ENCODE measurements at regions not wholly inside any gene's neighbourhood (a gene's known extent, or its start where the extent isn't known, plus 50 kb on each side); places are given as distances from the start of the nearest gene placed in this dataset.

GRCh38 chr4:163017135-163017534 lies 149.6 kb downstream of the NAF1 start:
- no peak for TF ChIP-seq POLR2A (IDR thresholded peaks at IDR 0.05)
- TF ChIP-seq CTCF (IDR thresholded peaks at IDR 0.05): no peak
- no peak for TF ChIP-seq POLR2AphosphoS5 (IDR thresholded peaks at IDR 0.05)
